ENCODE measurements at regions not wholly inside any gene's neighbourhood (a gene's known extent, or its start where the extent isn't known, plus 50 kb on each side); places are given as distances from the start of the nearest gene placed in this dataset.

GRCh38 chr11:112689851-112690250 lies 271.4 kb upstream of the NCAM1 start:
- no peaks in the 10 kb centered on the region for H3K4me1 ChIP-seq
- DNase-seq (ENCODE audit: low spot score in 2 of 2), result no peak
- H3K36me3 ChIP-seq, result no peaks in the 10 kb centered on the region
- H3K4me3 ChIP-seq, result no peak overlapping the region
- H3K9me3 ChIP-seq, result no peaks in the 10 kb centered on the region
- TF ChIP-seq, protein P1, sequence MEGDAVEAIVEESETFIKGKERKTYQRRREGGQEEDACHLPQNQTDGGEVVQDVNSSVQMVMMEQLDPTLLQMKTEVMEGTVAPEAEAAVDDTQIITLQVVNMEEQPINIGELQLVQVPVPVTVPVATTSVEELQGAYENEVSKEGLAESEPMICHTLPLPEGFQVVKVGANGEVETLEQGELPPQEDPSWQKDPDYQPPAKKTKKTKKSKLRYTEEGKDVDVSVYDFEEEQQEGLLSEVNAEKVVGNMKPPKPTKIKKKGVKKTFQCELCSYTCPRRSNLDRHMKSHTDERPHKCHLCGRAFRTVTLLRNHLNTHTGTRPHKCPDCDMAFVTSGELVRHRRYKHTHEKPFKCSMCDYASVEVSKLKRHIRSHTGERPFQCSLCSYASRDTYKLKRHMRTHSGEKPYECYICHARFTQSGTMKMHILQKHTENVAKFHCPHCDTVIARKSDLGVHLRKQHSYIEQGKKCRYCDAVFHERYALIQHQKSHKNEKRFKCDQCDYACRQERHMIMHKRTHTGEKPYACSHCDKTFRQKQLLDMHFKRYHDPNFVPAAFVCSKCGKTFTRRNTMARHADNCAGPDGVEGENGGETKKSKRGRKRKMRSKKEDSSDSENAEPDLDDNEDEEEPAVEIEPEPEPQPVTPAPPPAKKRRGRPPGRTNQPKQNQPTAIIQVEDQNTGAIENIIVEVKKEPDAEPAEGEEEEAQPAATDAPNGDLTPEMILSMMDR (IDR thresholded peaks at IDR 0.05), result no peak
- intact Hi-C loops (cut with DNase I), result no loop called here
- no peak overlapping the region for H3K27ac ChIP-seq
- no peaks in the 10 kb centered on the region for H3K27me3 ChIP-seq

GRCh38 chr11:112693781-112694180 lies 267.4 kb upstream of the NCAM1 start:
- Histone ChIP-seq H3K9me3 (no peaks in the 10 kb centered on the region), H3K27me3 (no peaks in the 10 kb centered on the region), H3K36me3 (no peaks in the 10 kb centered on the region), H3K4me1 (no peaks in the 10 kb centered on the region), H3K27ac (no peak overlapping the region), H3K4me3 (no peak overlapping the region)
- DNase-seq (ENCODE audit: low spot score in 2 of 2), result no peak
- intact Hi-C loops (cut with DNase I), result no loop called here
- TF ChIP-seq, protein P1 (IDR thresholded peaks at IDR 0.05), result no peak

GRCh38 chr11:112694245-112694644 lies 267.0 kb upstream of the NCAM1 start:
- no peaks in the 10 kb centered on the region for H3K9me3 ChIP-seq
- no peak overlapping the region for H3K27ac ChIP-seq
- H3K36me3 ChIP-seq, result no peaks in the 10 kb centered on the region
- no peak for DNase-seq (ENCODE audit: low spot score in 2 of 2)
- no peaks in the 10 kb centered on the region for H3K27me3 ChIP-seq
- intact Hi-C loops (cut with DNase I), result no loop called here
- no peaks in the 10 kb centered on the region for H3K4me1 ChIP-seq
- TF ChIP-seq, protein P1 (IDR thresholded peaks at IDR 0.05), result no peak
- no peak overlapping the region for H3K4me3 ChIP-seq

GRCh38 chr11:112694813-112695212 lies 266.4 kb upstream of the NCAM1 start:
- intact Hi-C loops (cut with DNase I), result no loop called here
- Histone ChIP-seq H3K4me3 (no peak overlapping the region), H3K27me3 (no peaks in the 10 kb centered on the region), H3K27ac (no peak overlapping the region), H3K9me3 (no peaks in the 10 kb centered on the region), H3K4me1 (no peaks in the 10 kb centered on the region), H3K36me3 (no peaks in the 10 kb centered on the region)
- no peak for DNase-seq (ENCODE audit: low spot score in 2 of 2)
- TF ChIP-seq, protein P1 (IDR thresholded peaks at IDR 0.05), result no peak

GRCh38 chr11:112697391-112698178 lies 263.6 kb upstream of the NCAM1 start:
- no peak for DNase-seq (ENCODE audit: low spot score in 2 of 2)

More at GRCh38 chr11:112697391-112698178, 263.6 kb upstream of the NCAM1 start:
- H3K4me3 ChIP-seq, result no peak overlapping the region
- no peak overlapping the region for H3K27ac ChIP-seq
- no peaks in the 10 kb centered on the region for H3K27me3 ChIP-seq
- intact Hi-C loops (cut with DNase I), result no loop called here
- H3K9me3 ChIP-seq, result no peaks in the 10 kb centered on the region
- no peaks in the 10 kb centered on the region for H3K36me3 ChIP-seq
- TF ChIP-seq, protein P1 (IDR thresholded peaks at IDR 0.05), result no peak
- no peaks in the 10 kb centered on the region for H3K4me1 ChIP-seq
